ENCODE measurements at regions not wholly inside any gene's neighbourhood (a gene's known extent, or its start where the extent isn't known, plus 50 kb on each side); places are given as distances from the start of the nearest gene placed in this dataset.
A peak's percentile ranks its signal among the peaks of the same experiment; 100 is the strongest.

- TF ChIP-seq POLR2A (IDR thresholded peaks at IDR 0.05), result no peak
- H3K27ac ChIP-seq, result no peak overlapping the region
- DNase-seq, result no peak
- no peaks in the 10 kb centered on the region for H3K36me3 ChIP-seq
- intact Hi-C loops (cut with DNase I), result no loop called here
- 38% methylated on average over 3 of the region's 3 CpGs for WGBS (ENCODE audit: insufficient coverage, low coverage, low lambda C conversion rate, missing lambda C conversion rate)
- H3K9me3 ChIP-seq, result no peaks in the 10 kb centered on the region
- ATAC-seq, result no peak
- no peak overlapping the region for H3K4me3 ChIP-seq
- H3K4me1 ChIP-seq, result no peaks in the 10 kb centered on the region
- no peaks in the 10 kb centered on the region for H3K27me3 ChIP-seq
Measured at GRCh38 chr13:111860231-111860552, 206.8 kb upstream of the SOX1 start.

GRCh38 chr13:111861319-111861718 is 205.6 kb upstream of the SOX1 start:
- Histone ChIP-seq H3K4me3 (no peak overlapping the region), H3K36me3 (no peaks in the 10 kb centered on the region), H3K9me3 (no peaks in the 10 kb centered on the region), H3K27me3 (no peaks in the 10 kb centered on the region), H3K27ac (no peak overlapping the region), H3K4me1 (no peaks in the 10 kb centered on the region)
- 88% methylated on average over 6 of the region's 7 CpGs for WGBS (ENCODE audit: insufficient coverage, low coverage, low lambda C conversion rate, missing lambda C conversion rate)
- no peak for DNase-seq
- intact Hi-C loops (cut with DNase I), result no loop called here
- TF ChIP-seq CTCF (IDR thresholded peaks at IDR 0.05), result no peak
- TF ChIP-seq POLR2A (IDR thresholded peaks at IDR 0.05), result no peak
- no peak for ATAC-seq

- Histone ChIP-seq H3K36me3 (no peaks in the 10 kb centered on the region), H3K4me3 (no peak overlapping the region), H3K9me3 (no peaks in the 10 kb centered on the region), H3K27ac (no peak overlapping the region), H3K27me3 (no peaks in the 10 kb centered on the region), H3K4me1 (no peaks in the 10 kb centered on the region)
- ATAC-seq (no peak), DNase-seq (no peak)
- intact Hi-C loops (cut with DNase I), result no loop called here
- TF ChIP-seq POLR2A (IDR thresholded peaks at IDR 0.05) (no peak), CTCF (IDR thresholded peaks at IDR 0.05) (no peak)
- WGBS (ENCODE audit: insufficient coverage, low coverage, low lambda C conversion rate, missing lambda C conversion rate), result 77% methylated on average over 10 of the region's 13 CpGs
Measured at GRCh38 chr13:111861766-111862366, 205.1 kb upstream of the SOX1 start.

- DNase-seq (peak in 1 of 3 donors; percentile 28), ATAC-seq (no peak)
- Histone ChIP-seq H3K4me3 (no peak overlapping the region), H3K4me1 (no peaks in the 10 kb centered on the region), H3K27ac (no peak overlapping the region), H3K9me3 (no peaks in the 10 kb centered on the region), H3K27me3 (no peaks in the 10 kb centered on the region), H3K36me3 (no peaks in the 10 kb centered on the region)
- 75% methylated on average over 18 of the region's 33 CpGs for WGBS (ENCODE audit: insufficient coverage, low coverage, low lambda C conversion rate, missing lambda C conversion rate)
- intact Hi-C loops (cut with DNase I), result no loop called here
- TF ChIP-seq POLR2A (IDR thresholded peaks at IDR 0.05), result no peak
- no peak for TF ChIP-seq CTCF (IDR thresholded peaks at IDR 0.05)
Measured at GRCh38 chr13:111862836-111863815, 203.8 kb upstream of the SOX1 start.

- 87% methylated on average over 8 of the region's 12 CpGs for WGBS (ENCODE audit: insufficient coverage, low coverage, low lambda C conversion rate, missing lambda C conversion rate)
- no peaks in the 10 kb centered on the region for H3K4me1 ChIP-seq
- ATAC-seq, result no peak
- no peak for TF ChIP-seq POLR2A (IDR thresholded peaks at IDR 0.05)
- no peak for TF ChIP-seq CTCF (IDR thresholded peaks at IDR 0.05)
- no peak overlapping the region for H3K4me3 ChIP-seq
- no peaks in the 10 kb centered on the region for H3K27me3 ChIP-seq
- intact Hi-C loops (cut with DNase I), result no loop called here
- H3K27ac ChIP-seq, result no peak overlapping the region
- no peaks in the 10 kb centered on the region for H3K36me3 ChIP-seq
- DNase-seq, result no peak
- H3K9me3 ChIP-seq, result no peaks in the 10 kb centered on the region
Measured at GRCh38 chr13:111864566-111864965, 202.4 kb upstream of the SOX1 start.
